HG03103 (cell line): ENCODE measurements at regions not wholly inside any gene's neighbourhood (a gene's known extent, or its start where the extent isn't known, plus 50 kb on each side); places are given as distances from the start of the nearest gene placed in this dataset.
"Not testable (repeated sequence)": the region's sequence is repeated elsewhere in the genome, so short reads cannot be mapped to it uniquely, and the experiment has no call there.

Source experiments
- ATAC-seq: cut with Tn5 transposase; IDR thresholded peaks from one replicate; pipeline ENCODE4 v1.9.1; 2021; ENCODE audit warnings: low read depth; ENCODE audit not compliant: unreplicated experiment

GRCh38 chr5:42950116-42950455 lies 90.0 kb downstream of the ANXA2R start:
- ATAC-seq = no peak

DNA sequence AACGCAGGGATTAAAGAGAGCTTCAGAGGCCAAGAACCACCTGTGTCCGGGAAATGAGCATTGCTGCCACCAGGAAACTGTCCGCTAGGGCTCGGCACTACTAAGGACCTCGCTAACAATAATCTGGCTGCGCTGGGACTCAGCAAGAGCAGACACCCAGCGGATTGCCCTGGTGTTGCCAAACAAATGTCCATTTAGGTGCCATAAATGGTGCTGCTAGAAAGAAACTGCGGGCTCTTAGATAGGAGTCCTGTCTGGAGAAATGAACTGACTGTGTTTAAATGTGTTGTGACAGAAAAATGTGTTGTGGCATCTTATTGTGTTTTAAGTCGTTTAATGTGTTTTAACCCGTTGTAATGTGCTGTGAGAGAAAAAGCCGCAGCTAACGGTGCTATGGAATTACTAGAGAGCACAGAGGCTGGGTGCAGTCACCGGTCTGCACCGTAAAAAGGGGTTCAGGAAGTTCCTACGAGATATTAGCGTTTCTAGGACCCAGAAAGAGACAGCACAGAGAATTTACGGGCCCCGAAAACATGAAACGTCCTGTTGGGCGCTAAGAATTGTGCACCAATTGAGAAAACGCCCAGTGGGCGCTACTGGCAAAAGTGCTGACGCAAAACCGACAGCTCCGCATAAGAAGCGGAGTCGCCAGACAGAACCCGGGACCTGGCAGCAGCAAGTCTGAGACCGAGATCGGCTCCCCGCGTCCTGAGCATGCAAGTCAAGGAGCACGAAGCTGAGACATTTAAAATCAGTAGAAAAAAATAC lies 90.6 kb downstream of the ANXA2R start:
- ATAC-seq = peak; percentile 61

GRCh38 chr5:42948961-42949347 lies 91.2 kb downstream of the ANXA2R start:
- ATAC-seq = no peak

DNA sequence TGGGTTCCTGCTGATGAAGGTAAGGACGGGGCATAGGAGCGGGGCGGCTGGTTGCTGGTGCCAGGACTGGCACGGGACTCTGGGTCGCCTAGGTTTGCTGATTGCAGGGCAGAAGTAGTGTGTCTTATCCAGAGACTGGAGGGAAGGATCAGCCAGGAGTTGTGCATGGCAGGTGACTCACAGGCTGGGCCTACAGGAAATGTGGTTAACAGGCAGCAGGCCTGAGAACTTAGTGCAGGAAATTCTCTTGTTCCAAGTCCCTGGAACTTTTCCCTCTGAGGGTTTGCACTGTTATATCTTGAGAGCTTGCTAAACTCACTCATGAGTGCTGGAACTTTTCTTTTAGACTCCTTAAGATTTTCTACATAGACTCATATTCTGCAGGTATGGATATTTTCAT lies 95.1 kb downstream of the ANXA2R start:
- ATAC-seq = no peak

DNA sequence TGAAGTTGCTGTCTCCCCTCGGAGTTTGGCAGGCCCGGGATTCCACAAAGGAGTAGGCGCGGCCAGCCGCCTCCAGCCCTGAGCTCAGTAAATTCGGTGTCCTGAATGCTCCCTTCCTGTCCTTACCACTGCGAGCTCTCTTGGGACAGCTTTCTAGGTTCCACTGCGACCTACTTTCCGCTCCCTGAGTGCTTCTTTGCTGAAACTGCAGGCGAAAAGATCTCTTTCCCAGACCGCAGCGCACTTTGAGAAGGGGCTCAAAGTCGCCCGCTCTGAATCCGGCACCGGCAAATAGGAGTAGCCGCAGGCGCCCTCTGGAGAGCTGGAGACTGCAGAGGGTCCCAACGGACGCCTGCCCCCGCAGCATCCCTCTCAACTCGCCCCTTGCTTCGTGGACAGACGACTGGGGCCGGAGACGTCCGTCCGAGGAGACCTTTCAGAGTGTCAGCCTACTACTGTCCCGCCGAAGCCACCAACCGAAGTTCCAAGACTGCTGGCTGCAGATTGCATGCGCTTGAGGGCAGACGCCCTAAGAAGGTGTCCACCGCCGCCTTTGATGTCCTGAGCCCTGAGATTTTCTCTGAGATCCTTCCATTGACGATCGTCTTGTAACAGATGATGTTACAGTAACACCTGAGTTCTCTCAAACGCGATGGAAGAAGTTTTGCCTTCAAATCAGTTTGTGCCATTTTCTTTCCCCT lies 96.0 kb downstream of the ANXA2R start:
- no peak for ATAC-seq

DNA sequence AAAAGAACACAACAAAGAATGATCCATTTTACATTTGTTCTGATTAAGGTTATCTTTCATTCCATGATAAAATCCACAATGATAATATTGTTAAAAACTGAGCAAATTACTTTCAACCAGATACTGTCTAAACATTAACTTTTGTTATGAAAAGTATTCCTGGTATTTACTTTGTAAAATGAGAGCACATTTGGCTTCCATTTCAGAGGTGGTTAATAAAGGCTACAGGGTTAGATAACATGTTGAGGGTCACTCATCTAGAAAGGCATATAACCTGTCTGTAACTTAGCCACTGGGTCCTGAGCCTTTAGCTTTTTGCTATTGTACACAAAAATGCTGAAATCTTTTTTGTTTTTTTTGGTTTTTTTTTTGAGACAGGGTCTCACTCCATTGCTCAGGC lies 99.3 kb downstream of the ANXA2R start:
- no peak for ATAC-seq

DNA sequence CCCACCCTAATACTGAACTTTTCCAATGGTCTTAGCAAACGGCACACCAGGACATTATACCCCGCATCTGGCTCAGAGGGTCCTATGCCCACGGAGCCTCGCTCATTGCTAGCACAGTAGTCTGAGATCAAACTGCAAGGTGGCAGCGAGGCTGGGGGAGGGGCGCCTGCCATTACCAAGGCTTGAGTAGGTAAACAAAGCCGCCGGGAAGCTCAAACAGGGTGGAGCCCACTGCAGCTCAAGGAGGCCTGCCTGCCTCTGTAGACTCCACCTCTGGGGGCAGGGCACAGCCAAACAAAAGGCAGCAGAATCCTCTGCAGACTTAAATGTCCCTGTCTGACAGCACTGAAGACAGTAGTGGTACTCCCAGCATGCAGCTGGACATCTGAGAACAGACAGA lies 108.1 kb downstream of the ANXA2R start:
- not testable (repeated sequence) for ATAC-seq

DNA sequence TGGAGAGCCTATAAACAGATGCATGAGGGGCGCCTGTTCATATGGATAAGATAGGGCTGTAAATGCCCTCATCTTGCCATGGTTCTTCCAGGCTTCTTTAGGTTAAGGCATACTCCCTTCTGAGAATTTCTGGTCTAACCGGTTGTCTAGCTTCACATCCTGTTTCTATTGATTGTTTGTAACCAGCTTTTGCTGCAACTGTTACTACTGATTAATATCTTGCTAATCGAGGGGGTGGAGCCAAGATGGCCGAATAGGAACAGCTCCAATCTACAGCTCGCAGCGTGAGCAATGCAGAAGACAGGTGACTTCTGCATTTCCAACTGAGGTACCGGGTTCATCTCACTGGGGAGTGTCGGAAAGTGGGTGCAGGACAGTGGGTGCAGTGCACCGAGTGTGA lies 108.7 kb downstream of the ANXA2R start:
- ATAC-seq = not testable (repeated sequence)

DNA sequence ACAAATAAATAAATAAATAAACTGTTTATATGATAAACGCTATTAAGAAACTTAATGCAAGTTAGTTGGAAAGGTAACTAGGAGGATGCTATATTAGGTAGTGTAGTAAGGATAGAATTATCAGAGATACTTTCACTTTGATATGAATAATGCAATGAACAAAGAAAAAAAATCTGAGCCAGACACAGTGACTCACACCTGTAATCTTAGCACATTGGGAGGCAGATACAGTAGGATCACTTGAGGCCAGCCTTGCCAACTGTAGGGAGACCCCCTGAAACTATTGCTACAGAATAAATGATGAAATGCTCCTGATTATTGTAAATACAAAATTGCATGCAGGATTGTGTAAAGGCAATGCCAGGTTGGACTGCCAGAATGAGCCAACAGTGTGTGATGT lies 109.2 kb downstream of the ANXA2R start:
- no peak for ATAC-seq

GRCh38 chr5:42929871-42930270 lies 110.2 kb downstream of the ANXA2R start:
- ATAC-seq = no peak

DNA sequence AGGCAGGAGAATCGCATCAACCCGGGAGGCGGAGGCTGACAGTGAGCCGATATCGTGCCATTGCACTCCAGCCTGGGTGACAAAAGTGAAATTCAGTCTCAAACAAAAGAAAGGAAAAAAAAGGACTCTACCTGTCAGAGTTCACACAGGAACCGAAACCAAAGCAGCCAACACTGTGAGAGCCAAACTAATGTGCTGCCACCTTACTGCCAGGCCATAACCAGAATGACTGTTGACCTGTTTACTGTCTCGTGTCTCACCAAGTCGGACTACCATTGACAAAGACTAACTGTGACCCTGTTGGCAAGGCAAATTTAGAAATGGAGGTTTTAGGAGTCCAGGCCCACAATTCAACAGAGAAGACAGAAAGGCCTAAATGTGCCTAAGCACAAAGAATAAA lies 112.4 kb downstream of the ANXA2R start:
- peak; percentile 87 for ATAC-seq

DNA sequence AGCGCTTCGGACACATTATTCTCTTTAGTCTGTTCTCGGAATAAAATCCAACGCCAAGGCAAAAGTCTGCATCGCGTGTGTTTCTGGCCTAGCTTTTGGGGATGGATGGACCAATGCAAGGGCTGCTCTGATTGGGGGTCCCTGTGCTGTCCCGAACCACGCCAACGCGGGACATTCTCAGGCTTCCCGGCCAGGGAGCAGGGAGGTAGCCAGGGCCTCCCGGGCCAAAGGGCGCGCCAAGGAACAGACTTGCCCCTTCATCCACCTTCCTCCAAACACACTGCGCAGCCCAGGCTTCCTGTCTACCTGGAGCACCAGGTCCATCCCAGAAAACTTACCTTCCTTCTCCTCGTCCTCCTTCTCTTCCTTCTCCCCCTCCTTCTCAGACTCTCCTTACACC lies 113.0 kb upstream of the SELENOP start:
- ATAC-seq = no peak

- no peak for ATAC-seq
Measured at GRCh38 chr5:42924226-42924625, 112.5 kb upstream of the SELENOP start.

DNA sequence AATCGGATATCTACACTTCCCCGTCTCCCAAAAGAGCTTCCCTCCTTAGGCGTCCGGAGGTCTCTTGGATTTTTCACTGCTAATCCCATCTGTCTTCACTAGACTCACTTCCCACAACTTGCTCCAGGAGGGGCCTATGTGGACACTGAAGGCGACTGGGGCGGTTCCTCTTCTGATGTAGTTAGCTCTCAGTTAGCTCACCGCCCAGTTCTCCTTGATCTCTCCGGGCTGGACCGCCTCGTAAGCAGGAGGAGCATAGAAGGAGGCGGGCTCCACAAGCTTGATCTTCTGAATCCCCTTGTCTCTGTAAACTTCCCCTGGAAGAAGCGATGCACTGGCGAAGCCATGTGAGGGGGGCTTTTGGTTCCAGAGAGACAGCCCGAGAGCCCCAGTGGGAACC lies 112.0 kb upstream of the SELENOP start:
- ATAC-seq = no peak

- no peak for ATAC-seq
Measured at GRCh38 chr5:42919600-42919999, 107.9 kb upstream of the SELENOP start.

DNA sequence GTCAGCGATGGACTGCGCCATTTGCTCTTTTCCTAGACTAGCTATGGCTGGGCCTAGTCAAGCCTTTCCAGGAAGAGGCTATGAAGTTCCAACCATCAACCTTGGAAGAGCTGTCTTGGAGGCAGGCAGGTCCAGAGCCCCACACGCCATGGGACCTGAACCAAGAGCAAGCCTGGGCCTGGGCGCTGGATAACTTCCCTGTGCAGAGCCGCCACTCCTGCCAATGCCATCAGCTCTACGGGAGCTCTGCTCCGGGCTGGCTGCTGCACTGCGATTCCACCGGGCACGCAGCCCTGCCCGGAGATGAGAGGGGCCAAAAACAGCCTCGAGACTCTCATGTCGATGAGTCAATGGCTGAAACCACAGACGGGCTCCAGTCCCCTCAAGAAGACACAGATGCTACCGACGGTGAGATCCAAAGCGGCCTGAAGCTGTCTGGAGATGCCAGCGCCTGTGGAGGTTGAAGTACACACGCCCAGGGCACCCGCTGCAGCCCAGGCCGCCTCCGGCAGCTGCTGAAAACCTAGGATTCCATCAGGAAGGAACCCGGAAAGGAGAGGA lies 103.7 kb upstream of the SELENOP start:
- no peak for ATAC-seq

GRCh38 chr5:42912184-42912798 lies 100.6 kb upstream of the SELENOP start:
- ATAC-seq = no peak

GRCh38 chr5:42908509-42909488 lies 97.1 kb upstream of the SELENOP start:
- peak; percentile 89 for ATAC-seq

DNA sequence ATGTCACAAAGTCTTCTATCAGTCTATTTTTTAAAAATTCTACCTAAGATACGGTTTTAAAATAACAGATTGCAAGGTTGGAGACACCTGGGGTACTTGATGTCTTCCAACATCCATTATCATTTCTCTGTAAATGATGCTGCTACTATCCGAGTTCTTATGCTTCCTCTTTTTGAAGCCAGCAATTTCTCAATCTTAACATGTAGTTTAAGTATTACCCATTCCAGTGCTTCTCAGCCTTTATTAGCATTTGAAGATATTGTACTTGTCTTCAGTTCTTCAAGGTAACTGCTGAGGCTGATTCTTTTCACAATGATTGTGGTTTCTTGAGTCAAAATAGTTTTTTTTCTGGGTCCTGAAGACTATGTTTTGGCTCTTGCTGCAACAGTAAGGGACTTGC lies 96.4 kb upstream of the SELENOP start:
- peak; percentile 15 for ATAC-seq

- no peak for ATAC-seq
Measured at GRCh38 chr5:42905827-42906226, 94.1 kb upstream of the SELENOP start.
